IPS-NIHi7 (cell line): ENCODE measurements at regions not wholly inside any gene's neighbourhood (a gene's known extent, or its start where the extent isn't known, plus 50 kb on each side); places are given as distances from the start of the nearest gene placed in this dataset.

Experiments used
- DNase-seq: peaks from one replicate; pipeline ENCODE4 v3.0.0; 2012; ENCODE audit warnings: mixed read lengths; ENCODE audit errors: extremely low spot score

- DNase-seq: no peak
Measured at GRCh38 chr21:41632748-41633475, 125.0 kb upstream of the TMPRSS2 start.

GRCh38 chr21:41631564-41632461, 123.9 kb upstream of the TMPRSS2 start:
- DNase-seq: no peak

- DNase-seq: no peak
Measured at GRCh38 chr21:41630917-41631316, 123.0 kb upstream of the TMPRSS2 start.

GRCh38 chr21:41630249-41630648, 122.3 kb upstream of the TMPRSS2 start:
- no peak for DNase-seq

- DNase-seq: no peak
Measured at GRCh38 chr21:41628256-41628655, 120.3 kb upstream of the TMPRSS2 start.

GRCh38 chr21:41627428-41627827, 119.5 kb upstream of the TMPRSS2 start:
- DNase-seq: no peak

GRCh38 chr21:41626021-41626420, 118.1 kb upstream of the TMPRSS2 start:
- DNase-seq: no peak

GRCh38 chr21:41625428-41625827, 117.5 kb upstream of the TMPRSS2 start:
- no peak for DNase-seq

- no peak for DNase-seq
Measured at GRCh38 chr21:41624674-41625310, 116.8 kb upstream of the TMPRSS2 start.

GRCh38 chr21:41623945-41624344, 116.0 kb upstream of the TMPRSS2 start:
- no peak for DNase-seq

- no peak for DNase-seq
Measured at GRCh38 chr21:41622831-41623548, 115.0 kb upstream of the TMPRSS2 start.

GRCh38 chr21:41622201-41622600, 114.2 kb upstream of the TMPRSS2 start:
- no peak for DNase-seq

GRCh38 chr21:41621513-41621912, 113.6 kb upstream of the TMPRSS2 start:
- no peak for DNase-seq

GRCh38 chr21:41620982-41621381, 113.0 kb upstream of the TMPRSS2 start:
- no peak for DNase-seq

- no peak for DNase-seq
Measured at GRCh38 chr21:41620541-41620940, 112.6 kb upstream of the TMPRSS2 start.

GRCh38 chr21:41616031-41616591, 108.2 kb upstream of the TMPRSS2 start:
- DNase-seq: no peak

GRCh38 chr21:41615613-41616012, 107.7 kb upstream of the TMPRSS2 start:
- DNase-seq: no peak

GRCh38 chr21:41614511-41614910, 106.6 kb upstream of the TMPRSS2 start:
- DNase-seq: no peak

- no peak for DNase-seq
Measured at GRCh38 chr21:41613533-41613909, 105.6 kb upstream of the TMPRSS2 start.

- DNase-seq: peak; percentile 83
Measured at GRCh38 chr21:41612674-41613532, 104.9 kb upstream of the TMPRSS2 start.
